ENCODE measurements at regions not wholly inside any gene's neighbourhood (a gene's known extent, or its start where the extent isn't known, plus 50 kb on each side); places are given as distances from the start of the nearest gene placed in this dataset.

DNA sequence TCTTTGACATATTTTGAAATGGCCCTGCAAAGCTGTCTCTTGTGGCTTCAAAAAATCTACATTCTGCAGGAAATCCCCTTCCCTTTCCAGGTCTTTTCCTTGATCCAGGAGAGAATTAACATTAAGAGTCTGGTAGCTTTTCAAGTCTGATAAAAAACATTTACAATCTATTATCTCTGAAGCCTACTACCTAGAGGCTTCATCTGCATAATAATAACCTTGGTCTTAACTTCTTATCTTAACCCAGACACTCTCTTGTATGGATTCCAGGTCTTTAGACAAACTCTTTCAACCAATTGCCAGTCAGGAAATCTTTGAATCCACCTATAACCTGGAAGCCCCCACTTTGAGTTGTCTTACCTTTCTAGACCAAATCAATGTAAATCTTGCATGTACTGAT lies 179.3 kb upstream of the ZC3H15 start:
- H3K27me3 ChIP-seq, result no peaks in the 10 kb centered on the region
- no peak for DNase-seq

GRCh38 chr2:186307871-186308270 lies 178.2 kb upstream of the ZC3H15 start:
- no peak overlapping the region for H3K27ac ChIP-seq
- peaks cover 0 to 12% (median 6%) of the 10 kb centered on the region in 4 donors for H3K9me3 ChIP-seq
- H3K27me3 ChIP-seq, result no peaks in the 10 kb centered on the region
- no peak overlapping the region for H3K4me3 ChIP-seq
- H3K4me1 ChIP-seq, result no peaks in the 10 kb centered on the region
- no peak for TF ChIP-seq CTCF (IDR thresholded peaks at IDR 0.05)
- TF ChIP-seq POLR2A (IDR thresholded peaks at IDR 0.05), result no peak
- no peak for TF ChIP-seq EP300 (IDR thresholded peaks at IDR 0.05)
- intact Hi-C loops (cut with DNase I; ENCODE audit: low total_unique reads), result no loop called here
- peaks cover 0 to 2% (median 0%) of the 10 kb centered on the region in 4 donors for H3K36me3 ChIP-seq
- peak in 1 of 2 donors; percentile 19 for DNase-seq

More for the DNA sequence above, 179.3 kb upstream of the ZC3H15 start:
- H3K36me3 ChIP-seq, result no peaks in the 10 kb centered on the region
- intact Hi-C loops (cut with DNase I; ENCODE audit: low total_unique reads), result no loop called here
- H3K27ac ChIP-seq, result no peak overlapping the region
- TF ChIP-seq POLR2AphosphoS5 (IDR thresholded peaks at IDR 0.05) (no peak), EP300 (IDR thresholded peaks at IDR 0.05) (no peak), POLR2A (IDR thresholded peaks at IDR 0.05) (no peak), CTCF (IDR thresholded peaks at IDR 0.05) (no peak)
- no peaks in the 10 kb centered on the region for H3K4me1 ChIP-seq
- H3K9me3 ChIP-seq, result peaks cover 0 to 8% (median 0%) of the 10 kb centered on the region in 4 donors
- no peak overlapping the region for H3K4me3 ChIP-seq

- Histone ChIP-seq H3K27ac (no peak overlapping the region), H3K4me1 (no peaks in the 10 kb centered on the region), H3K9me3 (peaks cover 0 to 17% (median 10%) of the 10 kb centered on the region in 4 donors), H3K4me3 (no peak overlapping the region), H3K27me3 (no peaks in the 10 kb centered on the region), H3K36me3 (peaks cover 0 to 7% (median 0%) of the 10 kb centered on the region in 4 donors)
- TF ChIP-seq POLR2A (IDR thresholded peaks at IDR 0.05) (no peak), CTCF (IDR thresholded peaks at IDR 0.05) (no peak), POLR2AphosphoS5 (IDR thresholded peaks at IDR 0.05) (no peak), EP300 (IDR thresholded peaks at IDR 0.05) (no peak)
- 29 to 59% (median 36%) methylated on average over 1 of the region's 1 CpG for WGBS, 5 donors
- DNase-seq, result peak in 1 of 2 donors; percentile 16
- intact Hi-C loops (cut with DNase I; ENCODE audit: low total_unique reads), result no loop called here
Measured at GRCh38 chr2:186308347-186308746, 177.7 kb upstream of the ZC3H15 start.

DNA sequence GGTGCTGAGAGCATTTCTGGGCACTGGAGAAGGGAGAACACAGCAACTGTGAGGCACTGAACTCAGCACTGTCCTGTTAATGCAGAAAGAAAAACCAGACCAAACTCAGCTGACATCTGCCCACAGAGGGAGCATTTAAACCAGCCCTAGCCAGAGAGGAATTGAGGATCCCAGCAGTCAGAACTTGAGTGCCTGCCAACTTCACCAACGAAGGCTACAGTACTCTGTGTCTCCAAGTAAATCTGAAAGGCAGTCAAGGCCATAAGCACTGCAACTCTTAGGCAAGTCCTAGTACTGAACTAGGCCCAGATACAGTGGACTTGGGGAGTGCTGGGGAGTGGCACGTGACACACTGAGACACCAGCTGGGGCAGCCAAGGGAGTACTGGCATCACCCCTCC lies 176.2 kb upstream of the ZC3H15 start:
- no peak for TF ChIP-seq POLR2A (IDR thresholded peaks at IDR 0.05)
- TF ChIP-seq POLR2AphosphoS5 (IDR thresholded peaks at IDR 0.05), result no peak
- TF ChIP-seq EP300 (IDR thresholded peaks at IDR 0.05), result no peak
- TF ChIP-seq CTCF (IDR thresholded peaks at IDR 0.05), result no peak
- DNase-seq, result peak in 1 of 2 donors; percentile 27
- Histone ChIP-seq H3K4me1 (no peaks in the 10 kb centered on the region), H3K27me3 (no peaks in the 10 kb centered on the region), H3K4me3 (no peak overlapping the region), H3K9me3 (peaks cover 0 to 25% (median 18%) of the 10 kb centered on the region in 4 donors), H3K36me3 (peaks cover 0 to 8% (median 0%) of the 10 kb centered on the region in 4 donors), H3K27ac (no peak overlapping the region)
- intact Hi-C loops (cut with DNase I; ENCODE audit: low total_unique reads), result no loop called here
- WGBS, 5 donors, result 56 to 66% (median 58%) methylated on average over 2 of the region's 2 CpGs
